ENCODE measurements at regions not wholly inside any gene's neighbourhood (a gene's known extent, or its start where the extent isn't known, plus 50 kb on each side); places are given as distances from the start of the nearest gene placed in this dataset.
A peak's percentile ranks its signal among the peaks of the same experiment; 100 is the strongest.

DNA sequence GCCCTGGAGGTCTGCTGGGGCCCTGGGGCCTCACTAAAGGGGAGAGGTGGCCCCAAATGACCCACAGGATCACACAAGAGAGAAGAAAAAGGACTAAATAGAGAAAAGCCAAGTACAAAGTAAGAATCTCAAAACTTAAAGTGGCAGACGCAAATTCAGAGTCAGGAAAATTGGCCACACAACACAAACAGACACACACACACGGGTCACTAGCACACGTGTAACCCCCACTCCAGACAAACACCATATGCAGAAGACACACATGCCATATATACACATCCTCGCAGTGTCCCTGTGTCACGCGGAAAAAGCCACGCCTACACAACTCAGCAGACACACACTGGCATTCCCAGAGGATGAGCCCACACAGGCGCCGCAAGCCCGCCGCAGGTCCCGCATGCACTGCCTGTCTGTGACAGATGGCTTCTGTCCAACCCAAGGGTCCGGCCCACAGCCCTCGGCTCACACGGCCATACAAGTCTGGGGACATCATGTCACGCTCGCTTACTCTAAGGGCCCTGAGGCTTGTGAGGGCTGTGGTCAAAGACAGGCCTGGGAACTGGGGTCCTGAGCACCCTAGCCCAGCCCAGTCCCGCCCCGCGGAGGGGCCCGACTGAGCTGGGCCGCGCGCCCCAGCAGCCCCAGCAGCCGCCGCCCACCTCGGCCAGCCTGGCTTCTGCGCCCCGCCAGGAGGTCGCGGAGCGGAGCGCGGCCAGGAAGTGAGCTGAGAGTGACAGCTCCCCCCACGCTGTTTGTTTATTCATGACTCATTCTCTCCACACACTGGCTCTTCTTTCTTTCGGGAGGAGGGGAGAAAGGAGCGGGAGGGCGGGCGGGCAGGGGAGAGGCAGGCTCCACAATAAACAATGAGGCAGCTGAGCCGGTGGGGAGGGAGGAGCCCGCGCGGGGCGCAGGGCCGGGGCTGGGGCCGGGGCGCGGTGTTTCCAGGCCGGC lies 95.5 kb upstream of the ZMIZ1 start:
- ATAC-seq (peak; percentile 53), DNase-seq (ENCODE audit: low spot score) (peak; percentile 88)
- intact Hi-C loops (cut with DNase I), result loop anchor here (1.0 to 10.0 kb wide), 2 partner anchors 94 to 212 kb away; no protein-coding TSS in a partner anchor

DNA sequence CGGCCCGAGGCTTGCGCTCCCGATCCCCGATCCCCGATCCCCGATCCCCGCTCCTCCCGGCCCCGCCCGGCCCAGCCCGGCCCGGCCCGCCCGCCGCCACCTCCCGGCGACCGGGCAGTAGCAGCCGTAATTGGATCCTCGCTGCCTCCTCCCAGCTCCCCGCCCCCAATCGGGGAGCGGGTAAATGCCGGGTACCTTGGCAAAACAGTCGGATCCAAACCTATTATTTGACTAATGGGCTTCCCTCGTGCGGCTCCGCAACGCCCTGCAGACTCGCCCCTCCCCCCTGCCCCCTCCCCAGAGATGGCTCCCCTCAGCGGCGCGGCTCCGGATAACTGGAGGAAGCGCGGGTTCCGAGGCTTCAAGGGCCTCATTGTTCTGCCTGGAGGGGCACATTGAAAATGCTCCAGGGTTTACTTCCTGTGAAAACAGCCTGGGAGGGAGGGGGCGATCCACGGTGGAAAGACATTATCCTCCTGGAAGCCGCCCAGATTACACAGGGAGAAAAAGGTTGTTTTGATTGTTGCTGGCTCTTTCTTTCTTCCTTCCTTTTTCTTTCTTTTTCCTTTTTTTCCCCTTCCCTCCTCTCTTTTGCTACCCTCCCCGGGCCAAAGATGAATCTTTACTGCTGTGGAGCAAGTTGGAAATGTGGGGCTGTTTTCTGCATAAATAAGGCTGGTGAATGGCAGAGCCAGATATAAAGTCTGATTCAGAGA lies 94.7 kb upstream of the ZMIZ1 start:
- intact Hi-C loops (cut with DNase I), result loop anchor here (1.0 to 10.0 kb wide), 2 partner anchors 93 to 211 kb away; no protein-coding TSS in a partner anchor
- ATAC-seq (peak; percentile 43), DNase-seq (ENCODE audit: low spot score) (peak; percentile 89)

DNA sequence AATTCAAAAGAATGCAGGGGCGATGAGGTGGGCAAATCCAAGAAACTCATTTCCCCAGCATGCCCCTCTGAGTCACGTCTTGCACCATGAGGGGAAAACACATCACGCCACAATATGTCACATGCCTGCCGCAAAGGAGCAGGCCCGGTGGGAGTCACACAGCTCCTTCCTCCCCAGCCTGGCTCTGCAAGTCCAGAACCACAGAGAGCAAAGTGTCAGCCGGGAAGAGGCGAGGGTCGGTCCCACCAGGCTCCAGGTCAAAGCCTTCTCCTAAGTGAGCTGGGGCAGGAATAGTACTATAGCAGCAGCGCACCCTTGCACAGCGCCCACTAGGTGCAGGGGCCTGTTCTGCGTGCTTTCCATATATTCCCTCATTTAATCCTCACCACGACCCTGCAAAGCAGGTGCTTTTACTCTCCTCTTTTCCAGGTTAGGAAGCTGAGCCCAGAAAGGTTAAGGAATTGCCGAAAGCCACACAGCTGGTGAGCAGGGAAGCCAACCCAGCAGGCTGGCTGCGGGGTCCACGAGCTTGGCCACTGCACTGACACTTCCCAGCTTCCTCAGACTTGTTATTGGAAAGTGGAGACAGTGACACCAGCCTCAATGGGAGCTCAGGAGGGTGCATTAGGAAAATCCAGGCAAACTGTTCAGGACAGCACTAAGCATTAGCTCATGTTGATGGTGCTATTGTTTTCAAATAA lies 94.0 kb upstream of the ZMIZ1 start:
- ATAC-seq (peak; percentile 34), DNase-seq (ENCODE audit: low spot score) (peak; percentile 78)
- intact Hi-C loops (cut with DNase I), result loop anchor here (10.0 kb wide), 1 partner anchor 210 kb away; no protein-coding TSS in a partner anchor

DNA sequence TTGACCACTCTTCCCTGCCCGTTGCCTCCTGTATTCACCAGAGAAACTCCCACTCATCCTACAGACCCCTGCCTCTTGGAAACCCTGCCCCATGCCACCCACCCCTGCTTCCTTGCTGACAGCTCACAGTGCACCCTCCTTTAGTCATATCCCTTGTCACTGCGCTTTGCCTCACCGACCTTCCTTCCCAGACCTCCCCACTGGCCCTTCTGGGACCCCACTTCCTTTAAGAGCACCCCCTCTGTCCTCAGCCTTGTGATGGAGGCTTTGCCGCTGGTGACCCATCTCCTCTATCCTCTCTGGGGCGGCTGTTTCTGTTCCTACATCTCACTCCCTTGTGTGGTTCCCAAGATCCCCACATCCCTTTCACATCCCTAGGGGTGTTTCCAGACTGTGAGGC lies 92.8 kb upstream of the ZMIZ1 start:
- no peak for ATAC-seq
- intact Hi-C loops (cut with DNase I), result loop anchor here (10.0 kb wide), 1 partner anchor 209 kb away; no protein-coding TSS in a partner anchor
- no peak for DNase-seq (ENCODE audit: low spot score)

DNA sequence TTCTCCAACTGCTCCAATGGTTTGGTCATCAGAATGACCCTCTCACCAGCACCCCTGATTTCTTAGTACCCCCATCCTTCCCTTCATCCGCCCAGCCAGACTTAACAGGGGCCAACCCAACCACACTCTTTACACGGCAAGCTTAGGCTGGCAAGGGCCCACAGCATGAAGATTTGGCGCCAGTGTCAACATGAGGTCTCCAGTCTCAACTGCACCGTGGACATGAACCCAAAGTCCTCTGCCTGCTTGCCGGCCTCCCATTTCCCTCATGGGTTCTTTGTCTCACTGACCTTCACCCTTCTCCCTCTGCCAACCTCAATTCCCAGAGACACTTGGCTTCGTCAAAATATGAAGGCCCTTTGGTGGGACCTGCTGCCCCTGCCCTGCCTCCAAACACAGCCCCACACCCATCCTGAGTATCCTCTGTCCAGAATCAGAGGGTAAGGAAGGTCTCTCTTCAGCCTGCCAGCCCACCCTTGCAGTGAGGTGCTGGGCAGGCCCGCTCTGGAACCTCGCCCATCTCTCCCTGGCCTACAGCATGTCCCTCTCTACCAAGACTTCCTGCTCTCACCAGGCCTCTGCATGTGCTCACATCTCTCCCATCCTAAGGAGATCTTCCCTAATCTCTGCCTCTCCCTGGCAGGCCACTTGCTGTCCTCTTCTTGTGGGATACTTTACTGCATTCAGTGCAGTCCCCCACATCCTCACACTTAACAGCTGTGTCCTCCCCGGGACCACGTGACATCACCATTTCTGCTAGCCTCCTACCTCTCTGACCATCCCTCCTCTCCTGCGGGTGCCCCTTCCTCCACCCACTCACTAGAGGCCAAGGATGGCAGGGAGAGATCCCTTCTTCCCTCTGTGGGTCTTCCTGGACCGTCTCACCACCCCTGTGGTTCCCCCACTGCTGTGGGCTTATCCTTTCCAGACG lies 91.7 kb upstream of the ZMIZ1 start:
- DNase-seq (ENCODE audit: low spot score) (no peak), ATAC-seq (no peak)
- intact Hi-C loops (cut with DNase I), result loop anchor here (10.0 kb wide), 1 partner anchor 208 kb away; no protein-coding TSS in a partner anchor

DNA sequence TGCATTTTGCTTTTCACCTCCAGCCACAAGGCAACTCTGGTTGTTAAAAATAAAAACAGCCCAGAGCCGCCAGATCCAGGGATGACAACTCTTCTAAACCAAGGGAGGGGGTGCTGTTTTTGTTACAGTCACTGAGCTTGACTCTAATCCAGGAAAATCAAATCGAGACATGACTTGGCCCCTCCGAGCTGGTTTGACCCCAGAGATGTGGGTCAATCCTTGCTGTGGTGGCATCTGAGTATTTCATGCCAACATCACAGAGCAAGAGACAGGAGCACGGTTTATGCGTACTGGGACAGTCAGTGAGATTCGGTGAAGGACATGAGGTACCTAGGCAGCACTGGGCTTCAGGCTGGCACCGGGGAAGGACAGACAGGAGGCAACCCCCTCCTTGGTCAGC lies 88.8 kb upstream of the ZMIZ1 start:
- intact Hi-C loops (cut with DNase I), result loop anchor here (10.0 kb wide), 1 partner anchor 205 kb away; no protein-coding TSS in a partner anchor
- no peak for DNase-seq (ENCODE audit: low spot score)
- ATAC-seq, result no peak

DNA sequence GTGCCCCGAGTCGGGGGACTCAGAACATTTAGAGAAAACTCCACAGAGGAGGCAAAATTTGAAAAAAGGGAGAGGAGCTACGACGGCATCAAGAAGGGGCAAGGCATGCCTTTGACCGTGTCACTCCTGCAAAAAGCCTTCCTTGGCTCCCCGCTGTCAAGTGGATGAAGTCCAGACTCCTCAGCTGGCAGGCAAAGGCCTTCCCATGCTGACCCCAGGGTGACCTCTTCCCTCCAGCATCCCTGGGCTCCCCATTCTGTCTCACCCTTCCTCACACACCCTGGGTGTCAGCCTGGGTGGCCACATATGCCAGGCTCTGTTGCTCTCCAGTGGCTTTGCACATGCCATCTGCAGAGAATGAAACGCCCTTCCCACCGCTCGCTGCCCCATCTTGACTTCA lies 88.4 kb upstream of the ZMIZ1 start:
- ATAC-seq (no peak), DNase-seq (ENCODE audit: low spot score) (no peak)
- intact Hi-C loops (cut with DNase I), result no loop called here

DNA sequence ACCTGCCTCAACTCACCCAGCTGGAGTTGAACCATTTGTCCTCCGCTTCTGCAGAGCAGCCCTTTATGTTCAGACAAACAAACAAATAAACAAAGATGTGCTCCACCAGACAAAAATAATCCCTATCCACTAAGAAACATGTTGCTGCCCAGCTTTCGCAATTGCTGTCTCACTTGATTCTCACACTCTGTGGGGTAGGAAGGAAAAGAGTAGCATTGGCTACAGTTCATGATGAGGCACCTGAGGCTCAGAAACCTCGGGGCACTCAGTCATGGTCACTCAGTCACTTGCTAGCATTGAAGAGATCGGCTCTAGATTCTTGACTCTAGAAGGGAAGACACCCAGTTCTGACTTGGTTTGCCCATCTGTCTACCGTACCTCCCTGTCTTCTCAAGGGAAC lies 88.0 kb upstream of the ZMIZ1 start:
- intact Hi-C loops (cut with DNase I), result no loop called here
- ATAC-seq (no peak), DNase-seq (ENCODE audit: low spot score) (no peak)

DNA sequence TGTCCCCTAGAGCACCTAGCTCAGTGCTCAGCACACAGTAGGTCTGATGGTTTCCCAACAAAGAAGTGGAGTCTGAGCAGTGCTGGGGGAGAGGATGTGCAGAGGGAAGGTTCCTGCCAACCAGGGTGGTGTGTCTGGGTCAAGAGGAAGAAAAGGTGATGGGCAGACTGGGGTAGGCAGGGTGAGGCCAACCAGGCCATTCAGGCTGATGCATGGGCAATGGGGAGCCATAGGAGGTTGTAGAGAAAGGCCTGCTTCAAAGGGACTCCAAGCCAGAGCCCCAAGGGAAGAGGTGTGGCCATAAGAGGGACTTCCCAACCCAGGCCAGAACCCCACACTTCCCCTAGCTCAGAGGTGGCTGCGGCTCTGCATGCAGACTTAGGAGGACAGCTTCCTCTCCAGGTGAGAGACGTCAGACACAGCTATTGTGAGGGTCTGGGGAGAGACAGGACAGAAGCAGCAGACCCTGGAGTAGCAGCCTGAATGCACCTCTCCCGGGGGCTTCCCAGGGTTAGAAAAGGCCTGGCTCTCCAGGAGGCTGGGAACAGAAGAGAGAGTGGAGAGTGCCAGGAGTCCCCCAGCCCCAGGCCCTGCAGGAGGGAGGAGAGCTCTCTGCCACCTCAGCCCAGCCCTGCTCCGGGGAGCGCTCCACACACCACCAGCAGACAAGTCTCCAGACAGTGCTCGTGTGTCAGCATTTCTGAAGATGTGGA lies 87.4 kb upstream of the ZMIZ1 start:
- no peak for ATAC-seq
- intact Hi-C loops (cut with DNase I), result no loop called here
- no peak for DNase-seq (ENCODE audit: low spot score)

DNA sequence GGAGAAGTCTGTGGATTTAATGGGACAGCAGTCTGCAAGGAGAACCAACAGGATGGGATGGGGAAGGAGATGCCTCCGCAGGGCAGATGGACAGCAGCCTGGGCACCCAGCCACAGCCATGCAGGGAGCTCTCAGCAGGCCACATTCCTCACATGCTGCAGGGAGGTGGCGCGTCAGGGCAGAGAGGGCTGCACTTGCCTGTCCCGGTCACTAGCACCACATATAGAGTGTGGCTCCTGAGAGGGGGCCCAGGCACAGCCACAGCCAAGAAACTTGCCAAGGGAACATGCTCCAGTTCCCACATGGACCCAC lies 86.8 kb upstream of the ZMIZ1 start:
- intact Hi-C loops (cut with DNase I), result no loop called here
- ATAC-seq (no peak), DNase-seq (ENCODE audit: low spot score) (no peak)

DNA sequence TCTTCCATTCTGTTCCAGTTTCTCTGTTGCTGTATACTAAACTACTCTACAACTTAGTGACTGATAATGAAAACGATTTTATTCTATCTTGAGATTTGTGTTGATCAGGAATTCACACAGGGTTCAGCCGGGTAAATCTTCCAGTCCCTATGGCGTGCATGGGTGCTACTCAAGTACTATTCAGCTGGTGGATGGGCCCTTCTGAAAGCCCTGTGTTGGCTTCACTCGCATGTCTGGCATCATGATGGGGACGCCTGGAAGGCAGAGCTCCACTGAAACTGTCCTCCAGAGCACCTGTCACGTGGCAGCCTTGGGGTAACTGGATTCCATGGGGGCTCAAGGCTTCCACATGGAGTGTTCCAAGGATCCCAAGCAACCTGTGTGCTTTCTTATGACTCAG lies 86.0 kb upstream of the ZMIZ1 start:
- intact Hi-C loops (cut with DNase I), result no loop called here
- DNase-seq (ENCODE audit: low spot score) (no peak), ATAC-seq (no peak)

DNA sequence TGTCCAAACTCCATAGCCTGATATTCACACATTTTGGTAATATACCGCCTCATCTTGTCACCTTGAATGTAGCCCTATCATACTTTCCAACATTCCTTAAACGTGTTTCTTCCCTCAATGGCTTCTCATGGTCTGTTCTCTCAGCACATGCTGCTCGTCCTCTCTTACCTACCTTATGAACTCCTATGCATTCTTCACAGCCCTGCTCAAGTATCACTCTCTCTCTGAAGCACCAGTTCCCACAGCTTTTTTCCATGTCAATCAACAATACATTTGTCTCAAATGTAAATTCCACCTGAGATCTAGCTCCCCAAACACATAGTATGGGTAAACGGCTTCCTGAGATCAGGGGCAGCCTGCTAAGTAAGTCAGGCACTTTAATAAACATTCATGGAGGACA lies 85.2 kb upstream of the ZMIZ1 start:
- no peak for DNase-seq (ENCODE audit: low spot score)
- intact Hi-C loops (cut with DNase I), result no loop called here
- ATAC-seq, result no peak

DNA sequence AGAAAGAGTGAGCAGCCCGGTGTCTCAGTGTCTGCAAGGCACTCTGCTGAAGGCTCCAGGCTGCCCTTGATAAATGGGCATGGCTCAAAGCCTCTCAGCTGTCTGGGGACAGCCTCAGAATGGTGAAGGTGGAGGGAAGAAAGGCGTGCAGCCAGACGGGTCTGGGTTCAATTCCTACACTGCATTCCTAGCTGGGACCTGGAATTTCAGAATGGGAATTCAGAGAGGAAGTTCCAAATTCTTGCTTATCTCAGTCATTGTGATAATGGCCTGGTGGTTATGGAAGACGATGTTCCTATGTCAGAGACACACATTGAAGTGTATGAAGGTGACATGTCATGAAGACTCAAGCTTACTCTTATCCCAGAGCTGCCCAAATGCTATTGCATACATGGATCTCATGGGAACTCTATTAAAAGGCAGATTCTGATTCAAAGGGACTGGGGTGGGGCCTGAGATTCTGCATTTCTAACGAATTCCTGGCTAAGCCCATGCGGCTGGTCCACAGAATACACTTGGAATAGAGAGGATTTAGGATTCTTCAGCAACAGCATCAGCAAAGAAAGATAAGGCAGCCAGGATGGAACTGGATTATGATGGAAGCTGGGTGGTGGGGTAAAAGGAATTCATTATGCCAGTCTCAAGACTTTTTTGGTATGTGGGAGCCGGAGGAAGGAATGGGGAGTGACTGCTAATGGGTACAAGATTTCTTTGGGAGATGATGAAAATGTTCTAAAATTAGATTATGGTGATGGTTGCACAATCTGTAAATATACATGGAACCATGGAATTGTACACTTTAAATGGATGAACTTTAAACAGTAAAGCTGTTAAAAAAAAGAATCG lies 82.6 kb upstream of the ZMIZ1 start:
- intact Hi-C loops (cut with DNase I), result no loop called here
- ATAC-seq (no peak), DNase-seq (ENCODE audit: low spot score) (no peak)

DNA sequence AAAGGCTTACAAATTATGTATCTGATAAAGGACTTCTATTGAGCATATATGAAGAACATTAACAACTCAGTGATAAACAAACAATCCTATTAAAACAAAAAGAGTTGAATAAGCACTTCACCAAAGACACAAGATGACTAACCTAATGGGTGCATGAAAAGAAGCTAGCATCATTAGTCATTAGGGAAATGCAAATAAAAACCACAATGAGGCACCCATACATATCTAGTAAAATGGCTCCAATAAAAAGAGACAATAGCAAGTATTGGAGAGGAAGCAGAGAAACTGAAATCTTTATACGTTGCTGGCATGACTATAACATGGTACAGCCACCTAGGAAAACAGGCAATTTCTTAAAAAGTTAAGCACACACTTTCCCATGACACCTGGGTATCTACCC lies 77.6 kb upstream of the ZMIZ1 start:
- no peak for DNase-seq (ENCODE audit: low spot score)
- ATAC-seq, result no peak
- intact Hi-C loops (cut with DNase I), result no loop called here

DNA sequence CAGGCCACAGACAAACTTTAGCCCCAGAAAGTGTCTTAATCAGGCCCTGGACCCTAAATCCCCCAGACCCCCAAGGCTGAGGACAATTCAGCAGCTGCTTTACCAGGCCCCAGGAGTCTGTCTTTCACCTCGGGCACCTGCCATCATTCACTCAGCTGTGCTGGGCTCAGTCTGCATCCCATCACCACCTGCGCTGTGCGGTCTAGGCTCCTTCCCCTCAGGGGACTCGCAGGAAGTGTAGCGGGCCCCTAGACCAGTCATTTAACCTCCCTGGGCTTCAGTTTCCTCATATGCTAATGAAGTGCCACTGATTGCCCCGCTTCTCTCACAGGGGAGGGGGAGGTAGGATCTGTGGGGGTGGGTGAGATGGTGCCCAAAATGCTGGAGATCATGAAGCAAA lies 76.4 kb upstream of the ZMIZ1 start:
- no peak for DNase-seq (ENCODE audit: low spot score)

DNA sequence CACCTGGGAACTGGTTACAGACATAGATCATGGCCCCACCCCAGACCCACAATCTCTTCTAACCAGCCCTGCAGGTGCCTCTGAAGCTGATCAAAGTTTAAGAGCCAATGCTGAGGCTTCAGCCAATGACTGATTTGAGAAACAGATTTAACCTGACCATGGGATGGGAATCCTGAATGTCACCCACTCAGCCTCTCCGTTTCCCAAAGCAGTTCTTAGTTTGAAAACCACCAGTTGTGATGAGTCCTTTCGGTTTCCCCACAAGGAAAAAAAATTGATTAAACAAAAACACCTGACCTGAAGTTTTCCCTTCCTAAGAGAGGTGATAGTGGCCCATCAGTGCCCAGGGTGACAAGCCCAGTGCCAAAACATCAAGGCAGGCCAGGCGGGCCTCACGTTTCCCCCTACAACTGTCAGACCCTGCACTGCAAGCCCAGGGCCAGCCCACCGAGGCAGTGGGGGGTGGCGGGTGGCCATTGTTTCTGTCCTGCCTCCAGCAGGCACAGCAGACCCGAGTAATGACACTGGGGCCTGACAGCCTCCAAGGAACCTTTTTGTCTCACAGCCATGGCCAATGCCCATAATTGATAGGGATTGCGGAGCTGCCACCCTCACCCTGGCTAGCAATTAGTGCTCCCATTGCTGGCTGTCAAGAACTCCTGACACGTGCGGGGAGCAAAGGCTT lies 75.4 kb upstream of the ZMIZ1 start:
- no peak for DNase-seq (ENCODE audit: low spot score)
- no peak for ATAC-seq
- intact Hi-C loops (cut with DNase I), result no loop called here

More for the DNA sequence above, 76.4 kb upstream of the ZMIZ1 start:
- intact Hi-C loops (cut with DNase I), result no loop called here
- ATAC-seq, result no peak

All from sciatic nerve (tissue), 2 donors.